ENCODE measurements at regions not wholly inside any gene's neighbourhood (a gene's known extent, or its start where the extent isn't known, plus 50 kb on each side); places are given as distances from the start of the nearest gene placed in this dataset.
A peak's percentile ranks its signal among the peaks of the same experiment; 100 is the strongest.
"Not testable (repeated sequence)": the region's sequence is repeated elsewhere in the genome, so short reads cannot be mapped to it uniquely, and the experiment has no call there.

GRCh38 chr12:69028941-69029729 lies 96.2 kb upstream of the CPM start:
- no peak for DNase-seq (ENCODE audit: low spot score)

DNA sequence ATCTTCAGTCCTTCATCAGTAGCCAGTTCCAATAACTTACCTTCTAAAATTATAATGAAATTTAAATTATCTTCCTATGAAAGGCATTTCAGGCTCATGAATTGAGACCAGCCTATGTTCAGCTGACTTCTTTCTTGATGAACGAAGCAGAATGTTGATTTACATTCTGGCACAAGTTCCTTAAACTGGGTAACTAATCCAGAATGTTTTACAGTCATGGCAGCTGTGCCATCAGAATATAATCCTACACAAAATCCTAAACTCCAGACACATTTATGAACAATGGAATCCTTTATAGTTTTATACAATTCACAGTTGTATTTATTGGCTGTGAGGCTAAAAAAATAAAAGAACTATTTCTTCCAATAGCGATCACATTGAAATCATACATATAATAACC lies 97.3 kb upstream of the CPM start:
- DNase-seq (ENCODE audit: low spot score): no peak

GRCh38 chr12:69036533-69036932 lies 103.6 kb upstream of the CPM start:
- no peak for DNase-seq (ENCODE audit: low spot score)

DNA sequence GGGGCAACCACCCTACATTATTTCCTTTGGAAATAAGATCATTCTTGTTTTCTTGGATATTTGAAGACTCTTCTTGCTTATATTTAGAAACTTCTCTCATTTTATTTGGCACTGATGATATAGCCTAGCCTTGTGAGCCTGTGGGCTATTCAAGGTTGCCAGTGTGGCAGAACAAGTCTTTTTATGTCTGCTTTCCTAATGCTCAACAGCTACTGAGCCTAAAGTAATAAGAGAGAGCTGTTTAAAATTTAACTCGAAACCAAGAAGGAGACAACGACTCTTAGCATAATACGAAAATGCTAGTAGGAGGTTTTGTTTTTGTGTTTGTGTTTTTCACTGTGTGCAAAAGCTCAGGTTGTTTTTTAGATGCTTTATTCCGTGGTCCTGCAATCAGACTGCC lies 104.0 kb upstream of the CPM start:
- no peak for DNase-seq (ENCODE audit: low spot score)

GRCh38 chr12:69039911-69040310 lies 106.9 kb upstream of the CPM start:
- no peak for DNase-seq (ENCODE audit: low spot score)

GRCh38 chr12:69042557-69042956 lies 109.6 kb upstream of the CPM start:
- DNase-seq (ENCODE audit: low spot score): no peak

- no peak for DNase-seq (ENCODE audit: low spot score)
Observed at GRCh38 chr12:69042970-69043369, 110.0 kb upstream of the CPM start.

DNA sequence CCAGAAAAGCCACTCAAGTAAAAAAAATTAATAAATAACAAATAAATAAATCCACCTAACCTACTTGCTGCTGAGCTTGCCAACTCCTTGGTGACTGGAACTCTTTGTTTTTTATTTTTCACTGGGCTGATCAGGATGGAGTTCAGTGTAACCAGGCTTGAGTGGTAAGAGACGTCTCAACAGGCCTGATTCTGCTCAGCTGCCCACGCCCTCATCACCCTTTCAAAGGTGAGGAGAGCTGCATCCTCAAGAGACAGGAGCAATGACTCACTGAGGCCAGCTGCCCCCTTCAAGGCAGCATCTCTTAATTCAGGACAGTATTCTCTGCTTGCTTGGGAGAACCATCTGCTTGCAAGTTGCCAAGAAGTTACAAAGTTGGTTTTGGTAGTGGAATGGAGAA lies 111.9 kb upstream of the CPM start:
- DNase-seq (ENCODE audit: low spot score): no peak

- DNase-seq (ENCODE audit: low spot score): no peak
Observed at GRCh38 chr12:69045430-69045829, 112.5 kb upstream of the CPM start.

GRCh38 chr12:69046363-69046762 lies 113.4 kb upstream of the CPM start:
- DNase-seq (ENCODE audit: low spot score): no peak

GRCh38 chr12:69046920-69047319 lies 113.9 kb upstream of the CPM start:
- no peak for DNase-seq (ENCODE audit: low spot score)

DNA sequence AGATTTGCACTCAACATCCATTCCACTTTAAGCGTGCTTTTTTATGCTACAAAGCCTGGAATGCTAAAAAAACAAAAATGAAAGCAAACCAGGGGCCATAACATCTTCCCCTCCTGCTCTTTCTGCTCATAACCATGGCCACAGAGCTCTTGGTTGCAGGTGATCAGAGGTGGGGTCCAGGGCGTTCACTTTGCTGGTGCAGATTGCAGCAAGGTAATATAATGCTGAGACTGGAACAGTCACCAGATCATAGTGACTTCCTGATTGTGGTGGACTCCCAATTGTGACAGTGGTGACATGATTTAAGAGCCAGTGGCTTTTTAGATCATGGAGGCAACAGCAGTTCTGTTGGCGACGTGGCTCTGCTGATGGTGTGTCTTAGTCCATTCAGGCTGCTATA lies 115.0 kb upstream of the CPM start:
- DNase-seq (ENCODE audit: low spot score): no peak

- not testable (repeated sequence) for DNase-seq (ENCODE audit: low spot score)
Observed at GRCh38 chr12:69049855-69050254, 116.9 kb upstream of the CPM start.

DNA sequence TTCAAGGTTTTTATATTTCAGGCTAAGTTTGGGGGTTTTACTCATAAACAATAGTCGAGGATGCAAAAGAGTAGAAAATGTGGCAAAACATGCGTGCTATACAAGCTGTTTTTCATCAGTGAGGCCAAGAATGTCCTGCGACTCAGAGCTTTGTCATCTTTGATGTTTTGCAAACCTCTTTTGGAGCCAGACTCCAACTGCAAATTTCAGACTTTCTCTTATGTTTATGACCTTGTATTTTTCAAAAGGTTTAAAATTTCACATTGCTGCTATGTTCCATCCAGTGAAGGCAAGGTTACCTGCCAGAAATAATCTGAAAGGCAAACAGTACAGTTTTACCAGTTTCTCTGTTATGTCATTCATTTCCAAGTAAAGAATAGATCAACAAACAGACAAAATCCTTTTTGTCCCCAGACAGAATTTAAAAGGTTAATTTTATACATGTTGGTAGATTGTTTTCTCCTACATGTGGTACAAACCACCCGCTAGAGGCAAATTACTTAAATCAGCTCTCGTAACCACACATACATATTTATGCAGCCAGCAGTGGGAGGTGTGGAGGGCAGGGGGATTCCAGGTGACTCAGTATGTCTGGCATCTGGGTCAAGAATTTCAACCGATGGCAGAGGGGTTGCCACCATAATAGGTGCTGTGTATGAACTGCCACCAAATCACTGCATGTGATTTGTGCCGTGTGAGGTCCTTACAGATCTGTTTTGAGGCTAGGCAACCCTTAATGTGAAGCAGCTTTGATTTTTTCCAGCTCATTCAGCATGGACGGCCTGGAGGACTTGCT lies 119.8 kb upstream of the CPM start:
- peak; percentile 75 for DNase-seq (ENCODE audit: low spot score)

- no peak for DNase-seq (ENCODE audit: low spot score)
Observed at GRCh38 chr12:69054343-69055056, 121.5 kb upstream of the CPM start.

DNA sequence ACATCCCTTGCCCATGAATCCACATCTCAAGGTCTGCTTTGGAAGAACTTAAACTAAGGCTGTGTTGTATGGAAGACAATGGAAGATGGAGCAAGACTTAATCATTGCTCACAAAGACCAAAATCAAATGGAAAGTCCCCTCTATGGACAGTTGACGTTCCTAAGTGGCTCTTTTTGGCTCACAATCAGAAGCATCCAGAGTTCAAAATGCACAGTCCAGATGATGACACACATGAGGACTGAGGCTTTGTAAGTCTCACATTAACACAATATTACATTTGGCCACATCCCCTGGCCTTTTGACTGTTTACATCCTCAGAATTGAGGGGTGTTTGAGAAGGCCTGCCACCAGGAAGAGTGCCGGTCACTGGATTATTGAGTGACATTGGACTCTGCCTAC lies 122.3 kb upstream of the CPM start:
- no peak for DNase-seq (ENCODE audit: low spot score)

GRCh38 chr12:69055706-69056105 lies 122.7 kb upstream of the CPM start:
- no peak for DNase-seq (ENCODE audit: low spot score)

- DNase-seq (ENCODE audit: low spot score): peak; percentile 63
Observed at GRCh38 chr12:69056743-69057515, 124.0 kb upstream of the CPM start.

DNA sequence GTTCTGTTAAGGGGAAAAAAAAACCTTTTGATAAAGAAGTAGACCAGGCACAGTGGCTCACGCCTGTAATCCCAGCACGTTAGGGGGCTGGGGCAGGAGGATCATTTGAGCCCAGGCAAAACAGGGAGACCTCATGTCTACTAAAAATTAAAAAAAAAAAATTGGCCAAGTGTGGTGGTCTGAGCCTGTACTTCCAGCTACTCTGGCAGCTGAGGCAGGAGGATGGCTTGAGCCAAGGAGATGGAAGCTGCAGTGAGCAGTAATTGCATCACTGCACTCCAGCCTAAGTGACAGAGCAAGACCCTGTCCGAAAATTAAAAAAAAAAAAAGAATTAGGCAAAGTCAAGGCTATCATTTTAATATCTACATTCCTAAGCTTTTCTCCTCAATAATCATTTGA lies 124.8 kb upstream of the CPM start:
- no peak for DNase-seq (ENCODE audit: low spot score)

DNA sequence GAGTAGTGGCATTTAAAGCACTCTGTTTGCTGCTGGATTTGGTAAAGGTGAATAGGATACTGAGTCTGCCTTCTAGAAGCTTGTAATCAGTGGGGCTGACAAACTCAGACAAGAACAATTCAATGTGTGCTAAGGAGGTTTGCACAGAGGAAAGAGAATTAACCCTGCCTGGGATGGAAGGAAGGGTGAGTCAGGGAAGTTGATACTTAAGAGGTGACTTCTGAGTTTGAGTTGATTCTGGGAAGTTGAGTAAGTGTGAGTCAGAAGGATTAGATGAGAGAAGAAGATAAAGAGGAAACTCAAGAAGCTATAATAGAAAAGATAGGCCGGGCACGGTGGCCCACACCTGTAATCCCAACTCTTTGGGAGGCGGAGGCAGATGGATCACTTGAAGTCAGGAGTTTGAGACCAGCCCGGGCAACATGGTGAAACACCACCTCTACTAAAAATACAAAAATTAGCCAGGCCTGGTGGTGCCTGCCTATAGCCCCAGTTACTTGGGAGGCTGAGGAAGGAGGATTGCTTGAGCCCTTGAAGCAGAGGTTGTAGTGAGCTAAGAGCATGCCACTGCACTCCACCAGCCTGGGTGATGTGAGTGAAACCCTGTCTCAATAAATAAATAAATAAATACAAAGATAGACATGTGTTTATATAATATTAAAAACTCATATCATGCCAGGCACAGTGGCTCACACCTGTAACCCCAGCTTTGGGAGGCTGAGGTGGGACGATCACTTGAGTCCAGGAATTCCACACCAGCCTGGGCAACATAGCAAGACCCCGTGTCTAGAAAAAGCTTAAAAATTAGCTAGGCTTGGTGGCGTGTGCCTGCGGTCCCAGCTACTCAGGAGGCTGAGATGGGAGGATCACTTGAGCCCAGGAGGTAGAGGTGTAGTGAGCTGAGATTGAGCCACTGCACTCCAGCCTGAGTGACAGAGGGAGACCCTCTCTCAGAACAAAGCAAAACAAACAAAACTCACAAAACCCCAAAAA lies 126.8 kb upstream of the CPM start:
- peak; percentile 52 for DNase-seq (ENCODE audit: low spot score)

GRCh38 chr12:69061574-69061973 lies 128.6 kb upstream of the CPM start:
- no peak for DNase-seq (ENCODE audit: low spot score)

Data from AG20443 (cell line).